Neural cell (in vitro differentiated cells): ENCODE measurements at regions not wholly inside any gene's neighbourhood (a gene's known extent, or its start where the extent isn't known, plus 50 kb on each side); places are given as distances from the start of the nearest gene placed in this dataset.
"Not testable (repeated sequence)": the region's sequence is repeated elsewhere in the genome, so short reads cannot be mapped to it uniquely, and the experiment has no call there.

Experiments
- H2AFZ ChIP-seq: fragments of 200-600, 300-800 bp; sonication (generic), shearing (Covaris generic); 2 replicates; pipeline ENCODE4 v1.6.0; 2014; ENCODE audit warnings: low read depth, mild to moderate bottlenecking, antibody characterized with exemption, low read length, moderate library complexity
- H3F3A ChIP-seq: fragments of 200-600 bp; shearing (Covaris generic); 2 replicates; pipeline ENCODE4 v1.6.1; 2016; ENCODE audit warnings: mild to moderate bottlenecking, moderate library complexity, mixed read lengths, antibody characterized with exemption, low read length; ENCODE audit not compliant: insufficient read depth, poor library complexity, severe bottlenecking
- H3K27ac ChIP-seq: fragments of 200-600, 300-800 bp; sonication (generic), shearing (Covaris generic); 2 replicates; pipeline ENCODE4 v1.5.1; 2014; ENCODE audit warnings: mild to moderate bottlenecking, low read length, moderate library complexity
- H3K27me3 ChIP-seq: fragments of 300-800, 200-600 bp; sonication (generic), shearing (Covaris generic); 2 replicates; pipeline ENCODE4 v1.6.0; 2014; ENCODE audit warnings: mild to moderate bottlenecking, low read depth, low read length, moderate library complexity; ENCODE audit not compliant: insufficient read depth
- H3K36me3 ChIP-seq: fragments of 300-800, 200-600 bp; sonication (generic), shearing (Covaris generic); 2 replicates; pipeline ENCODE4 v1.5.1; 2014; ENCODE audit warnings: mild to moderate bottlenecking, antibody characterized with exemption, low read length, moderate library complexity; ENCODE audit not compliant: insufficient read depth
- H3K4me2 ChIP-seq: fragments of 300-800, 200-600 bp; sonication (generic), shearing (Covaris generic); 2 replicates; pipeline ENCODE4 v1.6.0; 2014; ENCODE audit warnings: mild to moderate bottlenecking, low read length
- H3K4me3 ChIP-seq: fragments of 300-800, 200-600 bp; sonication (generic), shearing (Covaris generic); 2 replicates; pipeline ENCODE4 v1.5.1; 2014; ENCODE audit warnings: mild to moderate bottlenecking, low read length, moderate library complexity
- H3K79me2 ChIP-seq: fragments of 200-600 bp; shearing (Covaris generic); replicated peaks from 2 replicates; pipeline ENCODE4 v1.6.0; 2014; ENCODE audit warnings: mild to moderate bottlenecking, low read length, moderate library complexity; ENCODE audit not compliant: insufficient read depth
- H3K9ac ChIP-seq: fragments of 300-800, 200-600 bp; sonication (generic), shearing (Covaris generic); 2 replicates; pipeline ENCODE4 v1.6.1; 2016; ENCODE audit warnings: mild to moderate bottlenecking, low read length, mixed read lengths
- H3K9me2 ChIP-seq: fragments of 200-600 bp; shearing (Covaris generic); 2 replicates; pipeline ENCODE4 v1.6.1; 2016; ENCODE audit warnings: mild to moderate bottlenecking, low read length, mixed read lengths; ENCODE audit not compliant: insufficient read depth
- H3K9me3 ChIP-seq: fragments of 200-600, 300-800 bp; sonication (generic), shearing (Covaris generic); 2 replicates; pipeline ENCODE4 v1.6.1; 2016; ENCODE audit warnings: mild to moderate bottlenecking, mixed run types, low read length, moderate library complexity, mixed read lengths
- H4K20me1 ChIP-seq: fragments of 200-600 bp; shearing (Covaris generic); 2 replicates; pipeline ENCODE4 v1.6.1; 2016; ENCODE audit warnings: mild to moderate bottlenecking, mixed run types; ENCODE audit not compliant: insufficient read depth
- EP300 ChIP-seq: fragments of 450-650 bp; conservative IDR thresholded peaks from 2 replicates; pipeline ENCODE4 v1.6.1; 2014; ENCODE audit warnings: antibody characterized with exemption, mild to moderate bottlenecking, moderate library complexity; ENCODE audit not compliant: poor library complexity, severe bottlenecking
- EZH2 ChIP-seq: fragments of 200-600, 300-800 bp; shearing (Covaris generic), sonication (generic); IDR thresholded peaks from 2 replicates; pipeline ENCODE4 v1.6.1; 2014; ENCODE audit warnings: antibody characterized with exemption, low read length, borderline replicate concordance, mild to moderate bottlenecking; ENCODE audit not compliant: insufficient read depth, poor library complexity, severe bottlenecking
- MXI1 ChIP-seq: fragments of 450-650 bp; conservative IDR thresholded peaks from 2 replicates; pipeline ENCODE4 v1.6.1; 2014; ENCODE audit warnings: antibody characterized with exemption, mild to moderate bottlenecking; ENCODE audit not compliant: poor library complexity, severe bottlenecking
- POLR2AphosphoS5 ChIP-seq: IDR thresholded peaks from 2 replicates; pipeline ENCODE4 v1.6.1; 2012
- RAD21 ChIP-seq: fragments of 450-650 bp; conservative IDR thresholded peaks from 2 replicates; pipeline ENCODE4 v1.6.1; 2014; ENCODE audit warnings: antibody characterized with exemption, mild to moderate bottlenecking, moderate library complexity
- SMC3 ChIP-seq: fragments of 450-650 bp; conservative IDR thresholded peaks from 2 replicates; pipeline ENCODE4 v1.6.1; 2014; ENCODE audit warnings: antibody characterized with exemption, mild to moderate bottlenecking, moderate library complexity; ENCODE audit not compliant: poor library complexity
- TAF1 ChIP-seq: IDR thresholded peaks from 2 replicates; pipeline ENCODE4 v1.6.1; 2012; ENCODE audit warnings: low read depth
- TF ChIP-seq, protein P1 (sequence below): fragments of 450-650 bp; IDR thresholded peaks from 2 replicates; pipeline ENCODE4 v1.5.1; 2014; ENCODE audit warnings: antibody characterized with exemption, mild to moderate bottlenecking, moderate library complexity; ENCODE audit not compliant: poor library complexity, severe bottlenecking
- TF ChIP-seq, protein P2 (sequence below): IDR thresholded peaks from 2 replicates; pipeline ENCODE4 v1.6.1; 2012; ENCODE audit warnings: borderline replicate concordance

GRCh38 chr5:17860660-17861315 lies 226.5 kb downstream of the TAF11L14 start:
- Histone ChIP-seq H3K9ac (no peak overlapping the region), H3K9me2 (no peaks in the 10 kb centered on the region), H3F3A (no peaks in the 10 kb centered on the region), H3K27me3 (no peaks in the 10 kb centered on the region), H3K4me2 (no peak overlapping the region), H3K36me3 (peaks cover 4% of the 10 kb centered on the region), H3K9me3 (peaks cover 8% of the 10 kb centered on the region), H3K27ac (no peak overlapping the region), H4K20me1 (no peaks in the 10 kb centered on the region), H3K4me3 (no peak overlapping the region), H2AFZ (no peak overlapping the region), H3K79me2 (no peaks in the 10 kb centered on the region)
- TF ChIP-seq EP300 = no peak
- TF ChIP-seq, protein P1, sequence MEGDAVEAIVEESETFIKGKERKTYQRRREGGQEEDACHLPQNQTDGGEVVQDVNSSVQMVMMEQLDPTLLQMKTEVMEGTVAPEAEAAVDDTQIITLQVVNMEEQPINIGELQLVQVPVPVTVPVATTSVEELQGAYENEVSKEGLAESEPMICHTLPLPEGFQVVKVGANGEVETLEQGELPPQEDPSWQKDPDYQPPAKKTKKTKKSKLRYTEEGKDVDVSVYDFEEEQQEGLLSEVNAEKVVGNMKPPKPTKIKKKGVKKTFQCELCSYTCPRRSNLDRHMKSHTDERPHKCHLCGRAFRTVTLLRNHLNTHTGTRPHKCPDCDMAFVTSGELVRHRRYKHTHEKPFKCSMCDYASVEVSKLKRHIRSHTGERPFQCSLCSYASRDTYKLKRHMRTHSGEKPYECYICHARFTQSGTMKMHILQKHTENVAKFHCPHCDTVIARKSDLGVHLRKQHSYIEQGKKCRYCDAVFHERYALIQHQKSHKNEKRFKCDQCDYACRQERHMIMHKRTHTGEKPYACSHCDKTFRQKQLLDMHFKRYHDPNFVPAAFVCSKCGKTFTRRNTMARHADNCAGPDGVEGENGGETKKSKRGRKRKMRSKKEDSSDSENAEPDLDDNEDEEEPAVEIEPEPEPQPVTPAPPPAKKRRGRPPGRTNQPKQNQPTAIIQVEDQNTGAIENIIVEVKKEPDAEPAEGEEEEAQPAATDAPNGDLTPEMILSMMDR = no peak
- TF ChIP-seq MXI1 = no peak
- no peak for TF ChIP-seq RAD21
- TF ChIP-seq TAF1 = no peak
- TF ChIP-seq SMC3 = no peak
- TF ChIP-seq, protein P2, sequence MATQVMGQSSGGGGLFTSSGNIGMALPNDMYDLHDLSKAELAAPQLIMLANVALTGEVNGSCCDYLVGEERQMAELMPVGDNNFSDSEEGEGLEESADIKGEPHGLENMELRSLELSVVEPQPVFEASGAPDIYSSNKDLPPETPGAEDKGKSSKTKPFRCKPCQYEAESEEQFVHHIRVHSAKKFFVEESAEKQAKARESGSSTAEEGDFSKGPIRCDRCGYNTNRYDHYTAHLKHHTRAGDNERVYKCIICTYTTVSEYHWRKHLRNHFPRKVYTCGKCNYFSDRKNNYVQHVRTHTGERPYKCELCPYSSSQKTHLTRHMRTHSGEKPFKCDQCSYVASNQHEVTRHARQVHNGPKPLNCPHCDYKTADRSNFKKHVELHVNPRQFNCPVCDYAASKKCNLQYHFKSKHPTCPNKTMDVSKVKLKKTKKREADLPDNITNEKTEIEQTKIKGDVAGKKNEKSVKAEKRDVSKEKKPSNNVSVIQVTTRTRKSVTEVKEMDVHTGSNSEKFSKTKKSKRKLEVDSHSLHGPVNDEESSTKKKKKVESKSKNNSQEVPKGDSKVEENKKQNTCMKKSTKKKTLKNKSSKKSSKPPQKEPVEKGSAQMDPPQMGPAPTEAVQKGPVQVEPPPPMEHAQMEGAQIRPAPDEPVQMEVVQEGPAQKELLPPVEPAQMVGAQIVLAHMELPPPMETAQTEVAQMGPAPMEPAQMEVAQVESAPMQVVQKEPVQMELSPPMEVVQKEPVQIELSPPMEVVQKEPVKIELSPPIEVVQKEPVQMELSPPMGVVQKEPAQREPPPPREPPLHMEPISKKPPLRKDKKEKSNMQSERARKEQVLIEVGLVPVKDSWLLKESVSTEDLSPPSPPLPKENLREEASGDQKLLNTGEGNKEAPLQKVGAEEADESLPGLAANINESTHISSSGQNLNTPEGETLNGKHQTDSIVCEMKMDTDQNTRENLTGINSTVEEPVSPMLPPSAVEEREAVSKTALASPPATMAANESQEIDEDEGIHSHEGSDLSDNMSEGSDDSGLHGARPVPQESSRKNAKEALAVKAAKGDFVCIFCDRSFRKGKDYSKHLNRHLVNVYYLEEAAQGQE = no peak
- no peak for TF ChIP-seq POLR2AphosphoS5
- no peak for TF ChIP-seq EZH2

- H3K4me2 ChIP-seq, H3K79me2 ChIP-seq, H3K9ac ChIP-seq, H2AFZ ChIP-seq, H4K20me1 ChIP-seq, H3K4me3 ChIP-seq, H3F3A ChIP-seq, H3K27ac ChIP-seq, H3K9me3 ChIP-seq, H3K27me3 ChIP-seq, H3K36me3 ChIP-seq, H3K9me2 ChIP-seq: not testable (repeated sequence)
Measured at GRCh38 chr5:17864903-17865302, 230.6 kb downstream of the TAF11L14 start.

- H2AFZ ChIP-seq, H3K27me3 ChIP-seq, H3F3A ChIP-seq, H3K9me3 ChIP-seq, H3K27ac ChIP-seq, H3K9ac ChIP-seq, H3K9me2 ChIP-seq, H3K79me2 ChIP-seq, H3K4me2 ChIP-seq, H4K20me1 ChIP-seq, H3K4me3 ChIP-seq, H3K36me3 ChIP-seq: not testable (repeated sequence)
Measured at GRCh38 chr5:17865966-17866365, 231.7 kb downstream of the TAF11L14 start.
